Mesenchymal stem cell (in vitro differentiated cells and primary cell): ENCODE measurements at regions not wholly inside any gene's neighbourhood (a gene's known extent, or its start where the extent isn't known, plus 50 kb on each side); places are given as distances from the start of the nearest gene placed in this dataset.

Source experiments
- DNase-seq: peaks from one replicate; pipeline ENCODE4 v3.0.0-alpha.2; 2013
- H2AFZ ChIP-seq: one replicate; pipeline ENCODE4 v1.6.1; 2013; ENCODE audit warnings: low read depth, mild to moderate bottlenecking, control low read depth, inconsistent platforms, low read length, moderate library complexity
- H2AK5ac ChIP-seq: 2 replicates; pipeline ENCODE4 v1.6.1; 2013; ENCODE audit warnings: low read length, moderate library complexity, mild to moderate bottlenecking, inconsistent platforms; ENCODE audit not compliant: severe bottlenecking
- H2BK120ac ChIP-seq: one replicate; pipeline ENCODE4 v1.6.1; 2013; ENCODE audit warnings: low read depth, mild to moderate bottlenecking, inconsistent platforms, low read length, moderate library complexity
- H2BK12ac ChIP-seq, 2 experiments: one replicate each; pipeline ENCODE4 v1.6.1; 2013; ENCODE audit warnings: inconsistent platforms in 2 of 2, low read length in 2 of 2, mild to moderate bottlenecking in 2 of 2, moderate library complexity in 2 of 2, control low read depth in 1 of 2
- H2BK15ac ChIP-seq: one replicate; pipeline ENCODE4 v1.6.1; 2013; ENCODE audit warnings: mild to moderate bottlenecking, low read depth, inconsistent platforms; ENCODE audit not compliant: poor library complexity, severe bottlenecking
- H2BK5ac ChIP-seq: 2 replicates; pipeline ENCODE4 v1.6.1; 2013; ENCODE audit warnings: low read depth, mild to moderate bottlenecking, low read length, control low read depth, inconsistent platforms; ENCODE audit not compliant: poor library complexity, severe bottlenecking
- H3K14ac ChIP-seq, 2 experiments: one replicate each; pipeline ENCODE4 v1.6.1; 2013; ENCODE audit warnings: inconsistent platforms in 2 of 2, low read length in 2 of 2, control low read depth in 1 of 2, mild to moderate bottlenecking in 1 of 2, moderate library complexity in 1 of 2
- H3K18ac ChIP-seq, 2 experiments: one replicate each; pipeline ENCODE4 v1.6.1; 2013; ENCODE audit warnings: inconsistent platforms in 2 of 2, low read length in 2 of 2, control low read depth in 1 of 2, low read depth in 1 of 2, mild to moderate bottlenecking in 1 of 2
- H3K23ac ChIP-seq, 2 experiments: one replicate each; pipeline ENCODE4 v1.6.1; 2013; ENCODE audit warnings: inconsistent platforms in 2 of 2, low read length in 2 of 2, mild to moderate bottlenecking in 2 of 2, moderate library complexity in 2 of 2, control low read depth in 1 of 2
- H3K27ac ChIP-seq: 2 replicates; pipeline ENCODE4 v1.5.1; 2013; ENCODE audit warnings: mild to moderate bottlenecking, moderate library complexity, low read length, control low read depth, inconsistent platforms; ENCODE audit not compliant: poor library complexity, severe bottlenecking
- H3K27me3 ChIP-seq, 2 experiments: 2 replicates each; pipeline versions ENCODE4 v1.6.1 to v1.7.0; 2013; ENCODE audit warnings: low read length in 2 of 2, mild to moderate bottlenecking in 2 of 2, moderate library complexity in 2 of 2, control low read depth in 1 of 2, inconsistent platforms in 1 of 2; ENCODE audit not compliant: control insufficient read depth in 1 of 2, insufficient read depth in 1 of 2
- H3K36me3 ChIP-seq, 2 experiments: 2 replicates each; pipeline versions ENCODE4 v1.6.1 to v1.7.0; 2013; ENCODE audit warnings: low read length in 2 of 2, control low read depth in 1 of 2, inconsistent platforms in 1 of 2, low read depth in 1 of 2, mild to moderate bottlenecking in 1 of 2; ENCODE audit not compliant: insufficient read depth in 2 of 2, control insufficient read depth in 1 of 2
- H3K4ac ChIP-seq, 2 experiments: one replicate each; pipeline ENCODE4 v1.6.1; 2013; ENCODE audit warnings: inconsistent platforms in 2 of 2, low read length in 2 of 2, mild to moderate bottlenecking in 2 of 2, moderate library complexity in 2 of 2, control low read depth in 1 of 2, low read depth in 1 of 2
- H3K4me1 ChIP-seq: 2 replicates; pipeline ENCODE4 v1.6.1; 2013; ENCODE audit warnings: low read depth, low read length, control low read depth; ENCODE audit not compliant: control insufficient read depth, insufficient read depth
- H3K4me2 ChIP-seq: 2 replicates; pipeline ENCODE4 v1.6.1; 2013; ENCODE audit warnings: low read length, mild to moderate bottlenecking, inconsistent platforms; ENCODE audit not compliant: poor library complexity, severe bottlenecking
- H3K4me3 ChIP-seq, 2 experiments: 2 replicates each; pipeline versions ENCODE4 v1.5.1 to v1.7.0; 2013; ENCODE audit warnings: low read length in 2 of 2, mild to moderate bottlenecking in 2 of 2, control low read depth in 1 of 2, low read depth in 1 of 2; ENCODE audit not compliant: insufficient read depth in 1 of 2
- H3K79me1 ChIP-seq: replicated peaks from 2 replicates; pipeline ENCODE4 v1.6.1; 2013; ENCODE audit warnings: mild to moderate bottlenecking, control low read depth, low read length, inconsistent platforms; ENCODE audit not compliant: poor library complexity, severe bottlenecking
- H3K9ac ChIP-seq: 2 replicates; pipeline ENCODE4 v1.7.0; 2013; ENCODE audit warnings: mild to moderate bottlenecking, low read length, moderate library complexity
- H3K9me3 ChIP-seq: 2 replicates; pipeline ENCODE4 v1.7.0; 2013; ENCODE audit warnings: mild to moderate bottlenecking, low read length; ENCODE audit not compliant: control insufficient read depth
- H4K8ac ChIP-seq: one replicate; pipeline ENCODE4 v1.6.1; 2013; ENCODE audit warnings: inconsistent platforms, mild to moderate bottlenecking, low read length, moderate library complexity
- H4K91ac ChIP-seq: one replicate; pipeline ENCODE4 v1.6.1; 2013; ENCODE audit warnings: mild to moderate bottlenecking, low read length, inconsistent platforms
- WGBS: methylation state at CpG from one replicate; pipeline ENCODE4 v1.1.7; 2013; ENCODE audit warnings: mixed read lengths; 5-methylcytosine and 5-hydroxymethylcytosine counted together

DNA sequence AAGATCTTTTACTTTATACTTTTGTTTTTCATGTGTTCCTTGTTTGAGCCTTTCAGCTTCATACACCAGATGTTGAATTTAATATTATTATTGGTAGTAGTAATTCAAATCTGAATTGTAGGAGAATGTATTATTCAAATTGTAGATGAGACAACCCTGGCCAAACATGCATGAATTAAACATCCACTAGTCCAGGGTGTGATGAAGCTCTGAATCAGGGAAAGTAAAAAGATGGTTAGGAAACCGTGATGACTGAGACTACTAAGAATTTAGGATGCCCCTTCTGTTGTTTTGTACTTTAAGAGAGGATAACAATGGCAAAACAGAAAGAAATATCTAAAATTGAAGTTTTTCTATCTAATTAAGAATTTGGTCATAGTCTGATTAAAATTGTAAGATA lies 227.8 kb upstream of the CDH2 start:
- no peaks in the 10 kb centered on the region for H3K79me1 ChIP-seq
- DNase-seq = no peak
- H3K4me1 ChIP-seq = no peaks in the 10 kb centered on the region
- H2AFZ ChIP-seq = no peak overlapping the region
- no peak overlapping the region for H4K91ac ChIP-seq
- no peak overlapping the region for H3K27ac ChIP-seq
- no peak overlapping the region for H2AK5ac ChIP-seq
- H3K23ac ChIP-seq = no peak overlapping the region
- no peaks in the 10 kb centered on the region for H3K27me3 ChIP-seq
- H2BK120ac ChIP-seq = no peak overlapping the region
- no peak overlapping the region for H3K4me2 ChIP-seq
- WGBS = 50% methylated on average over 1 of the region's 1 CpG
- H3K4me3 ChIP-seq = no peak overlapping the region
- H3K36me3 ChIP-seq = no peaks in the 10 kb centered on the region
- H3K18ac ChIP-seq = no peak overlapping the region
- no peak overlapping the region for H2BK12ac ChIP-seq
- H2BK15ac ChIP-seq = no peak overlapping the region
- no peak overlapping the region for H4K8ac ChIP-seq
- no peak overlapping the region for H3K9ac ChIP-seq
- H3K4ac ChIP-seq = no peak overlapping the region
- H2BK5ac ChIP-seq = no peak overlapping the region
- no peaks in the 10 kb centered on the region for H3K9me3 ChIP-seq
- no peak overlapping the region for H3K14ac ChIP-seq

DNA sequence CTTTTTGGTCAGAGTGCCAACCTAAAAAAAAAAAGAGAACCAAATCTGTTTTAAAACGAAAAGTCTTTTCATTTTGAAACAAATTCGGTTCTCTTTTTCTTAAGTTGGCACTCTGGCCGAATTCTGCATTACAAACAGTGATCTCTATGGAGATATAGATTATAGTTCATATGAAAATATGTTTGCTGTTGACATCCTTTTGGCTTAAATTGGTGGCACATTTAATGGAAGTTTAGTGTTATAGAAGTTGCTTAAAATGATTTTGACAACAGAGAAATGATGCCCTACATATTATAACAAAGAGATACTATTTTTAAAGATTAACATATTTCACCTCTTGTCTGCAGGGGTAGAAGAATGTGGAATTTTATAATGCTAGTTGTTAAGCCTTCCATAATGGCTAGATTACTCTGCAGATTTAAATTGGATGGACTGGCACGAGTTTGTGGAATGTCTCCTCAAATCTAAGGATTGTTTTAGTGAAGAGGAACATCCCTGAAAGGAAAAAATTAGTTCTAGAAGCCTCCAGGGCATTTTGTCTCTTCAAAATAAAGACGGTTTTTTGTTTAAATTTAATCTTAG lies 222.9 kb upstream of the CDH2 start:
- H3K79me1 ChIP-seq = no peaks in the 10 kb centered on the region
- no peaks in the 10 kb centered on the region for H3K27me3 ChIP-seq
- H3K4me3 ChIP-seq = no peak overlapping the region
- no peak overlapping the region for H2AFZ ChIP-seq
- WGBS = 89% methylated on average over 4 of the region's 5 CpGs
- no peak overlapping the region for H2BK12ac ChIP-seq
- no peak overlapping the region for H3K23ac ChIP-seq
- H3K4me2 ChIP-seq = no peak overlapping the region
- H3K4ac ChIP-seq = no peak overlapping the region
- no peak overlapping the region for H2AK5ac ChIP-seq
- DNase-seq = no peak
- H2BK15ac ChIP-seq = no peak overlapping the region
- no peak overlapping the region for H3K9ac ChIP-seq
- no peaks in the 10 kb centered on the region for H3K4me1 ChIP-seq
- H4K8ac ChIP-seq = no peak overlapping the region
- no peaks in the 10 kb centered on the region for H3K36me3 ChIP-seq
- H3K14ac ChIP-seq = no peak overlapping the region
- no peak overlapping the region for H2BK120ac ChIP-seq
- no peak overlapping the region for H3K27ac ChIP-seq
- peaks cover 2% of the 10 kb centered on the region for H3K9me3 ChIP-seq
- H2BK5ac ChIP-seq = no peak overlapping the region
- H3K18ac ChIP-seq = no peak overlapping the region
- H4K91ac ChIP-seq = no peak overlapping the region

- whole genome bisulfite sequencing = no CpG with 5 or more reads among the region's 1 CpG
These were observed 221.5 kb upstream of the CDH2 start for GRCh38 chr18:28398471-28398870.

DNA sequence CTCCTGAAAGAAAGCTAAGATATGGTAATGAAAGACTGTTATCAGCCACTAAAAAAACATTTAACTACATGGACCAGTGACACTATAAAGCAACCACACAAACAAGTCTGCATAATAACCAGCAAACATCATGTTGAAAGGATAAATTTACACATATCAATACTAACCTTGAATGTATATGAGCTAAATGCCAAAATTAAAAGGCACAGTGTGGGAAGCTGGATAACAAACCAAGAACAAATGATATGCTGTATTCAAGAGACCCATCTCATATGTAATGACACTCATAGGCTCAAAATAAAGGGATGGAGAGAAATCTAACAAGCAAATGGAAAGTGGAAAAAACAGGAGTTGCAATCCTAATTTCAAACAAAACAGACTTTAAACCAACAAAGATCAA lies 213.1 kb upstream of the CDH2 start:
- no peak overlapping the region for H2BK15ac ChIP-seq
- no peak overlapping the region for H3K4me2 ChIP-seq
- no peak overlapping the region for H2AFZ ChIP-seq
- no peak for DNase-seq
- no peak overlapping the region for H3K27ac ChIP-seq
- no peak overlapping the region for H3K14ac ChIP-seq
- H2BK120ac ChIP-seq = no peak overlapping the region
- no peaks in the 10 kb centered on the region for H3K27me3 ChIP-seq
- no peak overlapping the region for H3K23ac ChIP-seq
- H2AK5ac ChIP-seq = no peak overlapping the region
- no peaks in the 10 kb centered on the region for H3K79me1 ChIP-seq
- H3K9me3 ChIP-seq = peaks cover 24% of the 10 kb centered on the region
- H3K4me3 ChIP-seq = no peak overlapping the region
- no peaks in the 10 kb centered on the region for H3K4me1 ChIP-seq
- H4K8ac ChIP-seq = no peak overlapping the region
- no peaks in the 10 kb centered on the region for H3K36me3 ChIP-seq
- H3K9ac ChIP-seq = no peak overlapping the region
- H2BK5ac ChIP-seq = no peak overlapping the region
- H4K91ac ChIP-seq = no peak overlapping the region
- H2BK12ac ChIP-seq = no peak overlapping the region
- H3K18ac ChIP-seq = no peak overlapping the region
- no peak overlapping the region for H3K4ac ChIP-seq

More at GRCh38 chr18:28398471-28398870, 221.5 kb upstream of the CDH2 start:
- Histone ChIP-seq H3K9me3 (peaks cover 2% of the 10 kb centered on the region), H3K4ac (no peak overlapping the region), H2BK120ac (no peak overlapping the region), H3K4me2 (no peak overlapping the region), H2BK5ac (no peak overlapping the region), H2BK12ac (no peak overlapping the region), H3K27ac (no peak overlapping the region), H3K9ac (no peak overlapping the region), H2AFZ (no peak overlapping the region), H4K8ac (no peak overlapping the region), H3K4me1 (no peaks in the 10 kb centered on the region), H3K79me1 (no peaks in the 10 kb centered on the region), H3K36me3 (no peaks in the 10 kb centered on the region), H3K14ac (no peak overlapping the region), H2AK5ac (no peak overlapping the region), H3K27me3 (no peaks in the 10 kb centered on the region), H3K18ac (no peak overlapping the region), H2BK15ac (no peak overlapping the region), H3K23ac (no peak overlapping the region), H3K4me3 (no peak overlapping the region), H4K91ac (no peak overlapping the region)
- no peak for DNase-seq
